ENCODE measurements at regions not wholly inside any gene's neighbourhood (a gene's known extent, or its start where the extent isn't known, plus 50 kb on each side); places are given as distances from the start of the nearest gene placed in this dataset.

DNA sequence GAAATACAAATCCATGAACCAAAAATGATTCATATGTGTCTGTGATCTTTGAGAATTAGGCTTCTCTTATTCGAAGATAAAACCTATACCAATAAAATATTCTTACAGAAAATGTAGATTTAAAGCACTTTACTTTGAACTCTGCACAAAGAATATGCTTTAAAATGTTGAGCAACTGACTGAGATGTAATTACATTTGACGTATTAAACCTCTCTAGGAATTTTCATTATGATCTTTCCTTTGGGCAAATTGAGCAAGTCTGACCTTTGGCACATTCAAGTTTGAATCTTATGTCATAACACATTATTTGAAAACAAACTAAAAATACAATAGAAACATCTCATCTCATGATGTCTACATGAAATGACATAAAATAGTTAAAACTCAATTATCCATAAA is 69.2 kb upstream of the AHR start:
- Mint-ChIP-seq H3K4me3 (no peak overlapping the region), H3K4me1 (no peaks in the 10 kb centered on the region), H3K9me3 (no peaks in the 10 kb centered on the region), H3K36me3 (ENCODE audit: insufficient read depth in 1 of 3, low read depth in 3 of 3) (no peaks in the 10 kb centered on the region), H3K27ac (no peak overlapping the region), H3K27me3 (ENCODE audit: low read depth) (no peaks in the 10 kb centered on the region)
- Histone ChIP-seq H3K14ac (ENCODE audit: insufficient read depth, low read length) (no peak overlapping the region), H4K20me1 (ENCODE audit: control insufficient read depth, insufficient read depth, insufficient read length) (no peaks in the 10 kb centered on the region), H3K23me2 (ENCODE audit: insufficient read length, low read depth, low read length, poor library complexity, severe bottlenecking) (no peaks in the 10 kb centered on the region), H4K8ac (replicated peaks; ENCODE audit: insufficient read length, low read depth, low read length) (no peak overlapping the region), H2BK20ac (ENCODE audit: low read depth, low read length, poor library complexity, severe bottlenecking) (no peak overlapping the region), H3K27me3 (ENCODE audit: insufficient read depth, low read length) (no peaks in the 10 kb centered on the region), H2BK5ac (ENCODE audit: insufficient read length, low read length) (no peak overlapping the region), H2BK15ac (ENCODE audit: low read depth, low read length) (no peak overlapping the region), H4K91ac (ENCODE audit: insufficient read length, low read depth, low read length) (no peak overlapping the region), H3K4ac (ENCODE audit: low read depth, low read length) (no peak overlapping the region), H4K5ac (ENCODE audit: insufficient read length, low read depth, low read length) (no peak overlapping the region), H2AK5ac (ENCODE audit: insufficient read length, low read length) (no peak overlapping the region), H3K79me2 (ENCODE audit: insufficient read depth, low read length) (no peaks in the 10 kb centered on the region), H2AFZ (ENCODE audit: low read length) (no peak overlapping the region), H3K23ac (ENCODE audit: insufficient read length, low read depth, low read length) (no peak overlapping the region), H3K9ac (ENCODE audit: extremely low read depth, insufficient read length, low read length) (no peak overlapping the region), H2BK120ac (ENCODE audit: low read depth, low read length, poor library complexity, severe bottlenecking) (no peak overlapping the region), H2BK12ac (ENCODE audit: insufficient read length, low read depth, low read length) (no peak overlapping the region), H3K56ac (ENCODE audit: insufficient read length, low read depth, low read length) (no peak overlapping the region), H3K18ac (ENCODE audit: insufficient read length, low read depth, low read length) (no peak overlapping the region), H3K4me1 (ENCODE audit: insufficient read depth, low read length) (no peaks in the 10 kb centered on the region), H3K4me2 (ENCODE audit: insufficient read depth, insufficient read length, low read length) (no peak overlapping the region), H3K79me1 (ENCODE audit: insufficient read depth, low read depth, low read length, poor library complexity, severe bottlenecking) (no peaks in the 10 kb centered on the region), H3T11ph (ENCODE audit: low read length) (no peak overlapping the region), H3K27ac (ENCODE audit: insufficient read length, low read depth, low read length) (no peak overlapping the region), H3K9me3 (ENCODE audit: control insufficient read depth, low read depth, low read length) (no peaks in the 10 kb centered on the region)
- DNase-seq, result no peak
- TF ChIP-seq, protein P1, sequence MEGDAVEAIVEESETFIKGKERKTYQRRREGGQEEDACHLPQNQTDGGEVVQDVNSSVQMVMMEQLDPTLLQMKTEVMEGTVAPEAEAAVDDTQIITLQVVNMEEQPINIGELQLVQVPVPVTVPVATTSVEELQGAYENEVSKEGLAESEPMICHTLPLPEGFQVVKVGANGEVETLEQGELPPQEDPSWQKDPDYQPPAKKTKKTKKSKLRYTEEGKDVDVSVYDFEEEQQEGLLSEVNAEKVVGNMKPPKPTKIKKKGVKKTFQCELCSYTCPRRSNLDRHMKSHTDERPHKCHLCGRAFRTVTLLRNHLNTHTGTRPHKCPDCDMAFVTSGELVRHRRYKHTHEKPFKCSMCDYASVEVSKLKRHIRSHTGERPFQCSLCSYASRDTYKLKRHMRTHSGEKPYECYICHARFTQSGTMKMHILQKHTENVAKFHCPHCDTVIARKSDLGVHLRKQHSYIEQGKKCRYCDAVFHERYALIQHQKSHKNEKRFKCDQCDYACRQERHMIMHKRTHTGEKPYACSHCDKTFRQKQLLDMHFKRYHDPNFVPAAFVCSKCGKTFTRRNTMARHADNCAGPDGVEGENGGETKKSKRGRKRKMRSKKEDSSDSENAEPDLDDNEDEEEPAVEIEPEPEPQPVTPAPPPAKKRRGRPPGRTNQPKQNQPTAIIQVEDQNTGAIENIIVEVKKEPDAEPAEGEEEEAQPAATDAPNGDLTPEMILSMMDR (conservative IDR thresholded peaks at IDR 0.05), result no peak
- WGBS (ENCODE audit: extremely low coverage, insufficient read length, low lambda C conversion rate), result no CpG with 5 or more reads among the region's 2 CpGs
